ENCODE measurements at regions not wholly inside any gene's neighbourhood (a gene's known extent, or its start where the extent isn't known, plus 50 kb on each side); places are given as distances from the start of the nearest gene placed in this dataset.

DNA sequence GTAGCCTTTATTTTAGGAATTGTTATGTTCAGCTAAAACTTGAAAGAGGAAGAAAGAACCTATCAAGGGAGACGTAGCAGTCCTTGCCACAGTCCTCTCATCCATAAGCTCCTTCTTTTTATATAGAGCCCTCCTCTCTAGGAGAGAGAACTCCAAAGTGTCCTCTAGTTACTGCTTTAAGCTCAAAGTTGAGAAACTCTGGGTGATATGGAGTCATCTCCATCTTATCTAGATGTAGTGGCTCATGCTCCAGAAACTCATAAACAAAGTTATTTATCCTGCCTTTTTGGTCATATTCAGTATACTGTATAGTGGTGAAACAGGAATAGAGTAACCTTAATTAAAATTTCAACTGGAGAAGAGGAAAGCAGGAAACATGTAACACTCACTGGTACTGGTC, 90.4 kb upstream of the ATF7IP start:
- DNase-seq (ENCODE audit: low read depth in 2 of 2) = no peak

DNA sequence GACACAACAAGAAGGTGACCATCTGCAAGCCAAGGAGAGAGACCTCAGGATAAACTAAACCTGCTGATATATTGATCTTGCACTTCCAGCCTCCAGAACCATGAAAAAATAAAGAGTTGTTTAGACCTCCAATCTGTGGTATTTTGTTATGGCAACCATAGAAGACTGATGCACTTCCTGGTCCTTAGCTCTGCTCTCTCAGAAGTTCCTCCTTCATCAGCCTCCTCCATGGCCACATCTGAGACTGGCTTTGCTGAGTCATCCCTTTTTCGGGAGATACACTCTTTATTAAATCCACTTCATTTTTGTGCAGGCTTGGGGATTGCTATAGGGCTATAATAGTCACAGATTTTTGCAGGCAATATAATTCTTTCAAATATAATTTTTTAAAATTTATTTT, 89.6 kb upstream of the ATF7IP start:
- DNase-seq (ENCODE audit: low read depth in 2 of 2) = no peak

GRCh38 chr12:14278294-14278953, 87.1 kb upstream of the ATF7IP start:
- no peak for DNase-seq (ENCODE audit: low read depth in 2 of 2)

GRCh38 chr12:14279845-14280244, 85.6 kb upstream of the ATF7IP start:
- no peak for DNase-seq (ENCODE audit: low read depth in 2 of 2)

DNA sequence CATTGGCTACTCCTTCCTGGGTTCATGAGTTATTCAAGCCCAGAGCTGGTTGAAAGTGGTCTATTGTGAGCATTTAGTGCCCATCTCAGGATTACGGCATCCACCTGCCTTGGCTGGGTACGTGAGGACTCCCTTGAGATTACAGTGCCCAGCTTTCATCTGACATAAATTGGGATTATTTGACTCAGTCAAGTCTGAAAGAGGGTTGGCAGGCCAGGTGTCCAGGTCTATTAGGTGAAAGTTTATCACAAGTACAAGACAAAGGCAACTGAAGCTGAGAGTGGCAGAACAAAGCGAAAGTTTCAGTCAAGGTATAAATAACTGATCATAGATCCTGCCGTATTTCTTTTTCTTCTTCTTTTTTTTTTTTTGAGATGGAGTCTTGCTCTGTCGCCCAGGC, 84.6 kb upstream of the ATF7IP start:
- no peak for DNase-seq (ENCODE audit: low read depth in 2 of 2)

- DNase-seq (ENCODE audit: low read depth in 2 of 2) = no peak
These were observed 83.9 kb upstream of the ATF7IP start for GRCh38 chr12:14281539-14281938.

GRCh38 chr12:14283489-14284144, 81.9 kb upstream of the ATF7IP start:
- DNase-seq (ENCODE audit: low read depth in 2 of 2) = no peak

GRCh38 chr12:14284184-14284722, 81.2 kb upstream of the ATF7IP start:
- DNase-seq (ENCODE audit: low read depth in 2 of 2) = no peak

- no peak for DNase-seq (ENCODE audit: low read depth in 2 of 2)
These were observed 75.9 kb upstream of the ATF7IP start for GRCh38 chr12:14289601-14290000.

- no peak for DNase-seq (ENCODE audit: low read depth in 2 of 2)
These were observed 74.5 kb upstream of the ATF7IP start for GRCh38 chr12:14290951-14291350.

DNA sequence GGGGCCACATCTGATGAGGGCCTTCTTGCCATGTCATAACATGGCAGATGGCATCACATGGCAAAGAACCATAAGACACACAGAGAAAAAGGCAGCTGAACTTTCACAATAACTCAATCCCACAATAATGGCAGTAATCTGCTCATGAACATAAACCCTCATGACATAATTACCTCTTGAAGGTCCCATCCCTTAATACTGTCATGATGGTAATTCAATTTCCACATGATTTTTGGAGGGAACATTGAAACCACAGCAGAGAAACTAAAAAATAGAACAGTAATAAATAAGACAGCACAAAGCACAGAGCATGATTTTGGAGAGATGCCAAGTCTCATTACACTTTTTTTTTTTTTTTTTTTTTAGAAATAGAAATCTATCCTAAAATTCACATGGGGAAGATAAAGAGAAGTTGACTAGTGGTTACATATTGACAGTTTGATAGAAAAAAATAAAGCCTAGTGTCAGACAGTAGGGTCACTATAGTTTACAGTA, 61.8 kb upstream of the ATF7IP start:
- no peak for DNase-seq (ENCODE audit: low read depth in 2 of 2)

DNA sequence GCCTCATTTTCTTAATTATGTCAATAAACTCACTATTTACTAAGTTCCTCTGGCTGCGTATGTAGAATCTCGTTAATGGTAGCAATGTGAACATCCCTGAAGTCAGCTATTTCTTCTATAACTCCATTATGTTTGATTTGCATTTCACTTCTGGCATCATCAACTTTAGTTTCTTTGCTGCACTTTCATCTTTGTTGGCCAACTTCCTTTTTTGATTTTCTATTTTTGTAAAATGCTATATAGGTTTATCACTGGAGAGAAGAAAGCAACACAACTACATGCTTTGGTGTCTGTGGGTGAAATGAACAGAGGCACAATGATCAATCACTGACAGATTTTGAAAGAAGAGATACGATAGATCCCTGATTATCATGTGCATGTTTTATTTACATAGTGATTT, 58.5 kb upstream of the ATF7IP start:
- DNase-seq (ENCODE audit: low read depth in 2 of 2) = no peak

GRCh38 chr12:14308516-14308915, 57.0 kb upstream of the ATF7IP start:
- DNase-seq (ENCODE audit: low read depth in 2 of 2) = no peak

- no peak for DNase-seq (ENCODE audit: low read depth in 2 of 2)
These were observed 54.6 kb upstream of the ATF7IP start for GRCh38 chr12:14310866-14311265.

DNA sequence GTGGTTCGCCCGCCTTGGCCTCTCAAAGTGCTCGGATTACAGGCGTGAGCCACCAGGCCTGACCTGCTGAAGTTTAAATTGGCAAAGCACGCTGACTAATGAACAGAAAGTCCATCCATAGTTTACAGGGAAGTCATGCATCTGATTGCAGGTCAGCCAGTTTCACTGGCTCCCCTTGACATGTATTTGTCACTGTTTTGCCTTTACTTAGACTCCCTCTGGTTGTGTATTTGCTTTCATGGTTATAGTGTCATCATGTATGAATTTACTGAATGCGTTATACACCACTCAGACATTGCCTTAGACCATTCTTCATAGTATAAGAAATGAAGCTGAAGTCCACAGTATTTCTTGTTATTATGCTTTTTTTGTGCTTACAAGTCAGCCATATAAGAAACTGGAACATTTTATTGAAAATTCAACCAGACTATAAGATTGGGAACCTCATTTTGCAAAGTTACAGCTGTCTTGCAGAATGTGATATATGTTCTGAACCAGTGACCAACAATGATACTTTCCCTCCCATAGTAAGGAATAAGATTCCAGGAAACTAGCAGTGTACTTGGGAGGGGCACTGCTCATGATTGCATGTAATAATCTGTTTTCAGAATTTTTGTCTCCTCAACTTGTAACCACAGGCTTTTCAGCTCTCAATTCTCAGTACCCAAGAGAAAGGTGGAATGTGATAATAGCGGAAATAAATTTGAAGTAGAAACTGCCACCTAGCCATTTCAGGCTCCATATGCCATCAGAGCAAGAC, 51.9 kb upstream of the ATF7IP start:
- DNase-seq (ENCODE audit: low read depth in 2 of 2) = no peak

GRCh38 chr12:14314801-14315200, 50.7 kb upstream of the ATF7IP start:
- no peak for DNase-seq (ENCODE audit: low read depth in 2 of 2)

DNA sequence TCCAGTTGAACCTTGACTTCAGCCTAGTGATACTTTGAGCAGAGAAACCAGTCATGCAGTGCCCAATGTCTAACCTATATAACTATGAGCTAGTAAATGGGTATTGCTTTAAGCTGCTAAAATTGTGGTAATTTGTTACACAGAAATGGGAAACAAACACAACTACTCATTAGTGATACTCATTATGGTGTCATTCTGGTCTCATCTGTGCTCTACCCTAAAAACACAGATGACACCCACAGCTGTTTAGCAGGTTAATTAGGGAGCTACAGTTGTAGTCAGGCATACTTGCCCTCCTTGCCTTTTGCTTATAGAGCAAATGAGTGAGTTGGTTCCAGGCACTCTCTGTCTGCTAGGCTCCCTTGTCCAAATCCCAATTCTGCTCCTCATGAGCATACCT, 50.0 kb upstream of the ATF7IP start:
- DNase-seq (ENCODE audit: low read depth in 2 of 2) = no peak

Data from stimulated activated CD8-positive, alpha-beta memory T cell treated with anti-CD3 and anti-CD28 coated beads, Interleukin-7, amount 100 ng/mL, for 1 hour (primary cell).